H1 (cell line): ENCODE measurements at regions not wholly inside any gene's neighbourhood (a gene's known extent, or its start where the extent isn't known, plus 50 kb on each side); places are given as distances from the start of the nearest gene placed in this dataset.

Source experiments
- CTCF ChIA-PET: fragments of 300-600 bp; sonication (Branson Sonifier 250); formaldehyde crosslinking; loops from one replicate; lab custom pipeline; 2021; ENCODE audit not compliant: partially characterized antibody; lab: Charles Lee
- POLR2A ChIA-PET: fragments of 300-600 bp; sonication (Branson Sonifier 250); formaldehyde crosslinking; loops from one replicate; lab custom pipeline; 2021; ENCODE audit warnings: inconsistent platforms; ENCODE audit not compliant: partially characterized antibody; lab: Charles Lee
- DNase-seq, 2 experiments: peaks; one replicate each; pipeline versions ENCODE4 v3.0.0 to v3.0.0-alpha.2; 2010 to 2022; ENCODE audit warnings: low spot score in 2 of 2, low read depth in 1 of 2, mixed read lengths in 1 of 2
- FAIRE-seq: peaks from 2 replicates; lab custom pipeline; 2011; peaks lifted over from hg19 to GRCh38; lab: Jason Lieb, UNC
- H2AFZ ChIP-seq: 2 replicates; pipeline ENCODE4 v1.8.1; 2012; ENCODE audit warnings: low read length, inconsistent platforms
- H2AK5ac ChIP-seq: 2 replicates; pipeline ENCODE4 v1.6.1; 2013; ENCODE audit warnings: low read depth, low read length
- H2BK120ac ChIP-seq: replicated peaks from 2 replicates; pipeline ENCODE3; 2013; ENCODE audit warnings: low read depth, low read length, inconsistent platforms
- H2BK12ac ChIP-seq: 2 replicates; pipeline ENCODE4 v1.6.1; 2013; ENCODE audit warnings: low read depth, low read length
- H2BK15ac ChIP-seq: 2 replicates; pipeline ENCODE4 v1.6.1; 2013; ENCODE audit warnings: low read length
- H2BK20ac ChIP-seq: 2 replicates; pipeline ENCODE4 v1.6.1; 2013; ENCODE audit warnings: low read length
- H2BK5ac ChIP-seq: 2 replicates; pipeline ENCODE4 v1.6.1; 2013; ENCODE audit warnings: low read depth, low read length
- H3K14ac ChIP-seq: 2 replicates; pipeline ENCODE4 v1.6.1; 2013; ENCODE audit warnings: inconsistent platforms; ENCODE audit not compliant: insufficient read length
- H3K18ac ChIP-seq: 2 replicates; pipeline ENCODE4 v1.6.1; 2013; ENCODE audit warnings: low read length; ENCODE audit errors: extremely low read depth
- H3K23ac ChIP-seq: 2 replicates; pipeline ENCODE4 v1.6.1; 2013; ENCODE audit warnings: inconsistent platforms; ENCODE audit not compliant: insufficient read length
- H3K23me2 ChIP-seq: 2 replicates; pipeline ENCODE4 v1.6.1; 2013; ENCODE audit warnings: low read depth, low read length
- H3K27ac ChIP-seq: 2 replicates; pipeline ENCODE4 v1.6.1; 2011; ENCODE audit warnings: low read depth, low read length, inconsistent platforms
- H3K27me3 ChIP-seq, 4 experiments: replicated peaks in 1 of 4; 1 replicate in 1 of 4; 2 replicates in 3 of 4; pipeline versions ENCODE4 v1.6.1 to v1.8.1; 2011 to 2013; ENCODE audit warnings: low read length in 3 of 4, mild to moderate bottlenecking in 3 of 4, inconsistent platforms in 2 of 4, mixed read lengths in 2 of 4, moderate library complexity in 1 of 4; ENCODE audit not compliant: control insufficient read depth in 3 of 4, insufficient read depth in 3 of 4; ENCODE audit errors: extremely low read depth in 1 of 4
- H3K36me3 ChIP-seq, 4 experiments: 2 replicates each; pipeline versions ENCODE4 v1.6.1 to v1.8.1; 2011 to 2013; ENCODE audit warnings: mild to moderate bottlenecking in 4 of 4, low read length in 3 of 4, moderate library complexity in 2 of 4, control low read depth in 1 of 4, inconsistent platforms in 1 of 4; ENCODE audit not compliant: insufficient read depth in 4 of 4, control insufficient read depth in 2 of 4
- H3K4ac ChIP-seq: replicated peaks from 2 replicates; pipeline ENCODE3; 2013; ENCODE audit warnings: low read length, low read depth, mixed read lengths, inconsistent platforms; ENCODE audit not compliant: insufficient read length
- H3K4me1 ChIP-seq, 4 experiments: replicated peaks in 1 of 4; 1 replicate in 1 of 4; 2 replicates in 3 of 4; pipeline versions ENCODE4 v1.6.1 to v1.8.1; 2011 to 2013; ENCODE audit warnings: low read length in 3 of 4, inconsistent platforms in 2 of 4, mixed read lengths in 1 of 4; ENCODE audit not compliant: insufficient read depth in 4 of 4, control insufficient read depth in 3 of 4
- H3K4me2 ChIP-seq, 2 experiments: 2 replicates each; pipeline versions ENCODE4 v1.6.1 to v1.8.1; 2011 to 2013; ENCODE audit warnings: low read depth in 2 of 2, low read length in 2 of 2, control low read depth in 1 of 2, inconsistent platforms in 1 of 2, mild to moderate bottlenecking in 1 of 2; ENCODE audit not compliant: insufficient read depth in 1 of 2
- H3K4me3 ChIP-seq, 4 experiments: fragments of 200-600, 300-600 bp in 1 of 4; sonication (generic), shearing (Covaris generic), sonication (Bioruptor Twin) in 1 of 4; 2 replicates each; pipeline versions ENCODE4 v1.5.1 to v1.8.1; 2011 to 2016; ENCODE audit warnings: low read length in 4 of 4, low read depth in 3 of 4, control low read depth in 2 of 4, inconsistent platforms in 2 of 4, mild to moderate bottlenecking in 2 of 4, mixed read lengths in 1 of 4, moderate library complexity in 1 of 4; ENCODE audit not compliant: insufficient read depth in 2 of 4; ENCODE audit errors: extremely low read depth in 1 of 4
- H3K56ac ChIP-seq: replicated peaks from 2 replicates; pipeline ENCODE3; 2013; ENCODE audit warnings: low read depth, mild to moderate bottlenecking, mixed read lengths, low read length, inconsistent platforms; ENCODE audit not compliant: insufficient read length
- H3K79me1 ChIP-seq: 2 replicates; pipeline ENCODE4 v1.6.1; 2013; ENCODE audit warnings: low read depth, low read length, control low read depth
- H3K79me2 ChIP-seq, 2 experiments: 2 replicates each; pipeline versions ENCODE4 v1.6.1 to v1.8.1; 2012 to 2013; ENCODE audit warnings: low read length in 2 of 2, mild to moderate bottlenecking in 2 of 2, inconsistent platforms in 1 of 2; ENCODE audit not compliant: insufficient read depth in 2 of 2, control insufficient read depth in 1 of 2
- H3K9ac ChIP-seq, 4 experiments: replicated peaks in 1 of 4; 1 replicate in 1 of 4; 2 replicates in 3 of 4; pipeline versions ENCODE4 v1.6.1 to v1.8.1; 2011 to 2013; ENCODE audit warnings: low read depth in 3 of 4, low read length in 3 of 4, control low read depth in 2 of 4, mild to moderate bottlenecking in 2 of 4, moderate library complexity in 2 of 4, inconsistent platforms in 1 of 4; ENCODE audit errors: extremely low read depth in 1 of 4
- H3K9me3 ChIP-seq, 2 experiments: 2 replicates each; pipeline versions ENCODE4 v1.6.1 to v1.8.1; 2012 to 2013; ENCODE audit warnings: mild to moderate bottlenecking in 2 of 2, moderate library complexity in 2 of 2, control low read depth in 1 of 2, inconsistent platforms in 1 of 2, low read depth in 1 of 2, low read length in 1 of 2, mixed read lengths in 1 of 2; ENCODE audit not compliant: insufficient read depth in 2 of 2
- H4K20me1 ChIP-seq, 2 experiments: replicated peaks in 1 of 2; 2 replicates each; pipeline versions ENCODE3 to v1.8.1; 2011 to 2013; ENCODE audit warnings: inconsistent platforms in 2 of 2, low read length in 2 of 2, mild to moderate bottlenecking in 1 of 2; ENCODE audit not compliant: insufficient read depth in 2 of 2, control insufficient read depth in 1 of 2
- H4K5ac ChIP-seq: 2 replicates; pipeline ENCODE4 v1.6.1; 2013; ENCODE audit warnings: low read length, low read depth, mixed read lengths, inconsistent platforms; ENCODE audit not compliant: insufficient read length
- H4K8ac ChIP-seq: 2 replicates; pipeline ENCODE4 v1.8.0; 2013; ENCODE audit warnings: mild to moderate bottlenecking, moderate library complexity, low read length, inconsistent platforms; ENCODE audit not compliant: insufficient read depth; ENCODE audit errors: extremely low read depth
- H4K91ac ChIP-seq: replicated peaks from 2 replicates; pipeline ENCODE3; 2013; ENCODE audit warnings: low read length, mixed read lengths, inconsistent platforms; ENCODE audit not compliant: insufficient read length
- CEBPB ChIP-seq: IDR thresholded peaks from 2 replicates; pipeline ENCODE4 v1.6.1; 2012; ENCODE audit warnings: low read depth, low read length
- CREB1 ChIP-seq: IDR thresholded peaks from 2 replicates; pipeline ENCODE4 v1.6.1; 2012; ENCODE audit warnings: inconsistent platforms
- POLR2AphosphoS5 ChIP-seq: IDR thresholded peaks from 2 replicates; pipeline ENCODE4 v1.6.1; 2011; ENCODE audit warnings: low read depth, low read length
- RBBP5 ChIP-seq: IDR thresholded peaks from 2 replicates; pipeline ENCODE4 v1.7.1; 2012; ENCODE audit warnings: low read depth, mild to moderate bottlenecking, inconsistent platforms, low read length, moderate library complexity, borderline replicate concordance
- USF2 ChIP-seq: IDR thresholded peaks from 2 replicates; pipeline ENCODE4 v1.6.1; 2011; ENCODE audit warnings: low read length, improper control_type of control experiment
- WGBS, 2 experiments: shearing (Covaris generic) in 1 of 2; methylation state at CpG; one replicate each; pipeline versions ENCODE4 v1.1.6 to v1.1.7; 2013 to 2015; ENCODE audit warnings: low lambda C conversion rate in 2 of 2, mixed read lengths in 2 of 2, inconsistent platforms in 1 of 2, low coverage in 1 of 2, missing lambda C conversion rate in 1 of 2; ENCODE audit not compliant: insufficient replicate concordance in 2 of 2, insufficient coverage in 1 of 2, insufficient read length in 1 of 2; ENCODE audit errors: extremely low coverage in 1 of 2, missing lambda C conversion rate in 1 of 2; 5-methylcytosine and 5-hydroxymethylcytosine counted together

- H3K56ac ChIP-seq: no peak overlapping the region
- H2BK120ac ChIP-seq: no peak overlapping the region
- no peaks in the 10 kb centered on the region for H3K4me1 ChIP-seq
- H2AK5ac ChIP-seq: no peak overlapping the region
- ChIA-PET CTCF (interaction anchor here (0.6 to 1.9 kb wide), 5 partner anchors 9 to 130 kb away, joined by 3 to 8 read pairs (median 3); no protein-coding TSS in a partner anchor), POLR2A (no interaction called here)
- WGBS, 2 experiments: 92% methylated on average over 4 of the region's 4 CpGs; no CpG with 5 or more reads in 1 of the 2 experiments
- no peaks in the 10 kb centered on the region for H3K79me1 ChIP-seq
- H4K5ac ChIP-seq: no peak overlapping the region
- no peak for DNase-seq
- H4K8ac ChIP-seq: no peak overlapping the region
- H3K4me3 ChIP-seq: no peak overlapping the region
- no peak overlapping the region for H3K9ac ChIP-seq
- no peaks in the 10 kb centered on the region for H3K9me3 ChIP-seq
- H3K36me3 ChIP-seq: no peaks in the 10 kb centered on the region
- H2BK5ac ChIP-seq: no peak overlapping the region
- H3K14ac ChIP-seq: no peak overlapping the region
- H2AFZ ChIP-seq: no peak overlapping the region
- no peak overlapping the region for H4K91ac ChIP-seq
- H3K4ac ChIP-seq: no peak overlapping the region
- no peaks in the 10 kb centered on the region for H3K27me3 ChIP-seq
- no peak overlapping the region for H3K23ac ChIP-seq
- TF ChIP-seq USF2 (no peak), CREB1 (no peak), CEBPB (no peak), POLR2AphosphoS5 (no peak), RBBP5 (no peak)
- no peak overlapping the region for H2BK15ac ChIP-seq
- no peak overlapping the region for H2BK20ac ChIP-seq
- no peaks in the 10 kb centered on the region for H4K20me1 ChIP-seq
- no peak overlapping the region for H3K27ac ChIP-seq
- no peak overlapping the region for H2BK12ac ChIP-seq
- no peaks in the 10 kb centered on the region for H3K79me2 ChIP-seq
- H3K23me2 ChIP-seq: no peaks in the 10 kb centered on the region
- H3K4me2 ChIP-seq: no peak overlapping the region
- no peak overlapping the region for H3K18ac ChIP-seq
- no peak for FAIRE-seq
Observed at GRCh38 chr2:198324071-198324470, 519.7 kb downstream of the PLCL1 start.
